OCI-LY7 (cell line): ENCODE measurements at regions not wholly inside any gene's neighbourhood (a gene's known extent, or its start where the extent isn't known, plus 50 kb on each side); places are given as distances from the start of the nearest gene placed in this dataset.
"Not testable (repeated sequence)": the region's sequence is repeated elsewhere in the genome, so short reads cannot be mapped to it uniquely, and the experiment has no call there.

Experiments used
- BruUV-seq: library from RNA; stranded (reverse); fragments of 400-500 nt; replicated peaks from 2 replicates; lab custom pipeline; 2021; lab: Mats Ljungman, UMichigan
- CTCF ChIA-PET: fragments of 300-600 bp; sonication (Branson Sonifier 250); formaldehyde crosslinking; loops from one replicate; lab custom pipeline; 2022; ENCODE audit warnings: antibody characterized with exemption; ENCODE audit not compliant: unreplicated experiment; lab: Charles Lee
- POLR2A ChIA-PET: fragments of 300-600 bp; sonication (Branson Sonifier 250); formaldehyde crosslinking; loops from one replicate; lab custom pipeline; 2022; ENCODE audit warnings: antibody characterized with exemption; lab: Charles Lee
- DNase-seq: peaks from one replicate; pipeline ENCODE4 v3.0.0-alpha.2; 2015; ENCODE audit warnings: low spot score
- H2AFZ ChIP-seq: fragments of 200-600 bp; sonication (generic), shearing (Covaris generic); 2 replicates; pipeline ENCODE4 v1.6.1; 2014; ENCODE audit warnings: mild to moderate bottlenecking, antibody characterized with exemption, low read length, moderate library complexity
- H3K27ac ChIP-seq: fragments of 200-600 bp; sonication (generic); 2 replicates; pipeline ENCODE4 v1.5.1; 2014; ENCODE audit warnings: mixed run types, low read depth, mild to moderate bottlenecking, moderate library complexity, low read length, inconsistent platforms; ENCODE audit not compliant: poor library complexity, severe bottlenecking
- H3K36me3 ChIP-seq: fragments of 200-600 bp; sonication (generic); 2 replicates; pipeline ENCODE4 v1.6.1; 2014; ENCODE audit warnings: mild to moderate bottlenecking, antibody characterized with exemption, low read length, moderate library complexity, mixed read lengths; ENCODE audit not compliant: insufficient read depth
- H3K4me1 ChIP-seq: fragments of 200-600 bp; sonication (generic); 2 replicates; pipeline ENCODE4 v1.5.1; 2014; ENCODE audit warnings: mild to moderate bottlenecking, low read length; ENCODE audit not compliant: insufficient read depth, poor library complexity, severe bottlenecking
- H3K4me2 ChIP-seq: fragments of 200-600 bp; sonication (generic); 2 replicates; pipeline ENCODE4 v1.6.1; 2014; ENCODE audit warnings: mild to moderate bottlenecking, low read length
- H3K4me3 ChIP-seq: fragments of 200-600 bp; sonication (generic); 2 replicates; pipeline ENCODE4 v1.5.1; 2014; ENCODE audit warnings: mild to moderate bottlenecking, low read depth, low read length; ENCODE audit not compliant: poor library complexity, severe bottlenecking
- H3K79me2 ChIP-seq: fragments of 200-600 bp; sonication (generic); 2 replicates; pipeline ENCODE4 v1.6.1; 2016; ENCODE audit warnings: low read depth, mild to moderate bottlenecking, low read length, moderate library complexity, mixed read lengths; ENCODE audit not compliant: insufficient read depth
- H3K9me2 ChIP-seq: fragments of 200-600 bp; sonication (generic); 2 replicates; pipeline ENCODE4 v1.6.1; 2016; ENCODE audit warnings: mild to moderate bottlenecking, low read length, mixed read lengths; ENCODE audit not compliant: insufficient read depth
- H3K9me3 ChIP-seq: fragments of 200-600 bp; sonication (generic); 2 replicates; pipeline ENCODE4 v1.6.1; 2014; ENCODE audit warnings: mild to moderate bottlenecking, mixed run types, low read length, mixed read lengths
- H4K20me1 ChIP-seq: fragments of 200-600 bp; sonication (generic); 2 replicates; pipeline ENCODE4 v1.6.1; 2014; ENCODE audit warnings: mild to moderate bottlenecking, antibody characterized with exemption, low read length, moderate library complexity, mixed read lengths; ENCODE audit not compliant: insufficient read depth
- EZH2phosphoT487 ChIP-seq: fragments of 200-600 bp; sonication (generic); IDR thresholded peaks from 2 replicates; pipeline ENCODE4 v1.6.1; 2018; ENCODE audit warnings: low read depth, borderline replicate concordance, mild to moderate bottlenecking, mixed run types, antibody characterized with exemption, low read length, moderate library complexity, mixed read lengths
- intact Hi-C: fragments of 100-400 bp; cut with micrococcal nuclease; formaldehyde crosslinking; loops from one replicate; pipeline ENCODE4 v1.10.0; 2022; ENCODE audit not compliant: unreplicated experiment
- TF ChIP-seq, protein P1 (sequence below): fragments of 200-600 bp; sonication (generic); conservative IDR thresholded peaks from 2 replicates; pipeline ENCODE4 v1.5.1; 2014; ENCODE audit warnings: mild to moderate bottlenecking, antibody characterized with exemption, low read length, moderate library complexity, mixed read lengths

DNA sequence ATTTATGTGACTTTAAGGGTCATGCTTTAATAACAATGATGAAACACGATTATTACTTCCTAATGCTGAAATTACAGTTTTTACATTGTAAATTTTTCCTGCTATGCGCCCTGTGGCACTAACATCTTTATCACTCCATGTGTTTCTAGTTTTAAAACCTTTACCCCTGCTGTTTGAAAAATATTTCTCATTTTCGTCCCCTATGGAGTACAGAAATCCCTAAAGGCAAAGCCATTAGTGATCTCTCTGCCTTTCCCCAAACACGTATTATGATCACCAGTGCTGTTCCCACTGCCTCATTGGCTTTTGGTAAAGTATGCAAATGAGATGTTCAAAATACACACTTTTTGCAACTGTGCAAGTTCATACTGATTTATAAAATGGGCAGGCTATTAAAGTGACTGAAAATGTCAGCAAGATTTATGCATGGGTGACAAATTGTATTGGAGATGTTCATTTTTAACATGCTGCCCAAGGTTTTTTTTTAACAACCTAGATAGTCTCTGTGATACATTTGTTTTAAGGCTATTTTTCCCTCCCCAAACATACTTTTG lies 1468.2 kb upstream of the ACVR2A start:
- DNase-seq = no peak
- no peak overlapping the region for H3K27ac ChIP-seq
- POLR2A ChIA-PET = no interaction called here
- H3K79me2 ChIP-seq = no peaks in the 10 kb centered on the region
- H3K9me3 ChIP-seq = no peaks in the 10 kb centered on the region
- no peak overlapping the region for H3K4me2 ChIP-seq
- no peak for TF ChIP-seq EZH2phosphoT487
- TF ChIP-seq, protein P1, sequence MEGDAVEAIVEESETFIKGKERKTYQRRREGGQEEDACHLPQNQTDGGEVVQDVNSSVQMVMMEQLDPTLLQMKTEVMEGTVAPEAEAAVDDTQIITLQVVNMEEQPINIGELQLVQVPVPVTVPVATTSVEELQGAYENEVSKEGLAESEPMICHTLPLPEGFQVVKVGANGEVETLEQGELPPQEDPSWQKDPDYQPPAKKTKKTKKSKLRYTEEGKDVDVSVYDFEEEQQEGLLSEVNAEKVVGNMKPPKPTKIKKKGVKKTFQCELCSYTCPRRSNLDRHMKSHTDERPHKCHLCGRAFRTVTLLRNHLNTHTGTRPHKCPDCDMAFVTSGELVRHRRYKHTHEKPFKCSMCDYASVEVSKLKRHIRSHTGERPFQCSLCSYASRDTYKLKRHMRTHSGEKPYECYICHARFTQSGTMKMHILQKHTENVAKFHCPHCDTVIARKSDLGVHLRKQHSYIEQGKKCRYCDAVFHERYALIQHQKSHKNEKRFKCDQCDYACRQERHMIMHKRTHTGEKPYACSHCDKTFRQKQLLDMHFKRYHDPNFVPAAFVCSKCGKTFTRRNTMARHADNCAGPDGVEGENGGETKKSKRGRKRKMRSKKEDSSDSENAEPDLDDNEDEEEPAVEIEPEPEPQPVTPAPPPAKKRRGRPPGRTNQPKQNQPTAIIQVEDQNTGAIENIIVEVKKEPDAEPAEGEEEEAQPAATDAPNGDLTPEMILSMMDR = no peak
- CTCF ChIA-PET = no interaction called here
- no TSS peak for BruUV-seq
- H3K9me2 ChIP-seq = no peaks in the 10 kb centered on the region; the same call in 1 of the 2 replicates
- no peaks in the 10 kb centered on the region for H3K36me3 ChIP-seq
- H3K4me1 ChIP-seq = no peaks in the 10 kb centered on the region
- H4K20me1 ChIP-seq = no peaks in the 10 kb centered on the region
- H3K4me3 ChIP-seq = no peak overlapping the region
- intact Hi-C loops = no loop called here
- no peak overlapping the region for H2AFZ ChIP-seq

DNA sequence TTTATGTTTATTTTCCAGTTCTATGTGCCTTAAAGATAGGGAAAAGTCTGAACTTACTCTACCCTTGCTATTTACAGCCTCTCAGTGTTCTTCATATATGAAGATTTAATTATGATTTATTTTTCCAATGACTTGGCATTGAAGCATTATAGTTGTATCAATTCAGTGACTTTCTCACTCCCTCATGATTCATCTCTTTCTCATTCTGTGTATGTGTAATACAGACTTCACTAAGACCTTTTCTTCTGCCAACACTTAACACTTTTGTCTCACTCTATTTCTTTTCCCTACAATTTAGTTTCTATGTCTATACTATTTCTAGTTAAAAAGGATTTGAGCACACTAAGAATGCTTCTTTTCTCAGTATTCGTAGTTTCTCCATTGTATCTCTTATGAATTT lies 1470.3 kb upstream of the ACVR2A start:
- Histone ChIP-seq H3K4me1 (no peaks in the 10 kb centered on the region), H3K9me3 (no peaks in the 10 kb centered on the region), H3K9me2 (no peaks in the 10 kb centered on the region; the same call in 1 of the 2 replicates), H3K79me2 (no peaks in the 10 kb centered on the region), H4K20me1 (no peaks in the 10 kb centered on the region), H3K36me3 (no peaks in the 10 kb centered on the region), H3K4me2 (no peak overlapping the region), H3K4me3 (no peak overlapping the region), H2AFZ (no peak overlapping the region), H3K27ac (no peak overlapping the region)
- no peak for DNase-seq
- intact Hi-C loops = no loop called here
- BruUV-seq = no TSS peak
- POLR2A ChIA-PET = no interaction called here
- TF ChIP-seq EZH2phosphoT487 = no peak
- TF ChIP-seq, protein P1 = no peak
- CTCF ChIA-PET = no interaction called here

DNA sequence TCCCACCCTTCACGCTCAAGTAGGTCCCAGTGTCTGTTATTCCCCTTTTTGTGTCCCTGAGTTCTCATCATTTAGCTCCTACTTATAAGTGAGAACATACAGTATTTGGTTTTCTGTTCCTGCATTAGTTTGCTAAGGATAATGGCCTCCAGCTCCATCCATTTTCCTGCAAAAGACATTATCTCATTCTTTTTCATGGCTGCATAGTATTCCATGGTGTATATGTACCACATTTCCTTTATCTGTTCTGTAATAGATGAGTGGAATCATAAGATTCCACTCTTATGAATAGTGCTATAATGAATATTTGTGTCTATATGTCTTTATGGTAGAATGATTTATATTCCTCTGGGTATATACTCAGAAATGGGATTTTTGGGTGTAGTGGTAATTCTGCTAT lies 1473.5 kb upstream of the ACVR2A start:
- POLR2A ChIA-PET, CTCF ChIA-PET, H3K4me3 ChIP-seq, H3K9me3 ChIP-seq, BruUV-seq, H3K9me2 ChIP-seq, H3K27ac ChIP-seq, H3K79me2 ChIP-seq, H2AFZ ChIP-seq, H4K20me1 ChIP-seq, H3K4me1 ChIP-seq, H3K36me3 ChIP-seq, DNase-seq, intact Hi-C loops, H3K4me2 ChIP-seq: not testable (repeated sequence)
